Breast epithelium (tissue), 4 donors: ENCODE measurements at regions not wholly inside any gene's neighbourhood (a gene's known extent, or its start where the extent isn't known, plus 50 kb on each side); places are given as distances from the start of the nearest gene placed in this dataset.

Source experiments
- DNase-seq, 2 donors: peaks; one replicate each; pipeline ENCODE4 v3.0.0-alpha.2; 2019; ENCODE audit warnings: low spot score in 2 of 2
- H3K27ac ChIP-seq, 2 donors: fragments of 200-600 bp; sonication (generic) in 1 of 2; one replicate each; pipeline ENCODE4 v1.5.1; 2016 to 2019; ENCODE audit warnings: mild to moderate bottlenecking in 1 of 2
- H3K27me3 ChIP-seq, 2 donors: fragments of 200-600 bp; sonication (generic) in 1 of 2; one replicate each; pipeline versions ENCODE4 v1.5.1 to v1.6.0; 2017 to 2019; ENCODE audit warnings: control low read depth in 1 of 2, mild to moderate bottlenecking in 1 of 2
- H3K36me3 ChIP-seq: fragments of 200-600 bp; one replicate; pipeline ENCODE4 v1.5.1; 2019
- H3K4me1 ChIP-seq, 2 donors: fragments of 200-600 bp; sonication (generic); one replicate each; pipeline ENCODE4 v1.5.1; 2016 to 2019; ENCODE audit warnings: control low read depth in 1 of 2
- H3K4me3 ChIP-seq, 3 donors: fragments of 200-600 bp; sonication (generic); 1 replicate in 2 of 3; 2 replicates in 1 of 3; pipeline ENCODE4 v1.5.1; 2016 to 2019; ENCODE audit warnings: mild to moderate bottlenecking in 3 of 3, moderate library complexity in 2 of 3
- H3K9me3 ChIP-seq, 2 donors: fragments of 200-600 bp; sonication (generic) in 1 of 2; one replicate each; pipeline ENCODE4 v1.5.1; 2016 to 2019; ENCODE audit warnings: control low read depth in 1 of 2
- POLR2A ChIP-seq: fragments of 450-650 bp; IDR thresholded peaks from one replicate; pipeline ENCODE4 v1.6.1; 2016; ENCODE audit warnings: antibody characterized with exemption, mild to moderate bottlenecking, moderate library complexity
- POLR2AphosphoS5 ChIP-seq, 3 donors: sonication (generic); formaldehyde crosslinking; IDR thresholded peaks; one replicate each; pipeline ENCODE4 v1.6.1; 2017; ENCODE audit warnings: antibody characterized with exemption in 3 of 3
- intact Hi-C: fragments of 100-400 bp; cut with DNase I; formaldehyde crosslinking; loops from one replicate; pipeline ENCODE4 v1.15.1; 2023; ENCODE audit warnings: low total_unique reads
- TF ChIP-seq, protein P1 (sequence below), 3 donors: fragments of 450-650 bp; IDR thresholded peaks; one replicate each; pipeline ENCODE4 v1.5.1; 2016 to 2017; ENCODE audit warnings: antibody characterized with exemption in 3 of 3, mild to moderate bottlenecking in 3 of 3, moderate library complexity in 3 of 3

DNA sequence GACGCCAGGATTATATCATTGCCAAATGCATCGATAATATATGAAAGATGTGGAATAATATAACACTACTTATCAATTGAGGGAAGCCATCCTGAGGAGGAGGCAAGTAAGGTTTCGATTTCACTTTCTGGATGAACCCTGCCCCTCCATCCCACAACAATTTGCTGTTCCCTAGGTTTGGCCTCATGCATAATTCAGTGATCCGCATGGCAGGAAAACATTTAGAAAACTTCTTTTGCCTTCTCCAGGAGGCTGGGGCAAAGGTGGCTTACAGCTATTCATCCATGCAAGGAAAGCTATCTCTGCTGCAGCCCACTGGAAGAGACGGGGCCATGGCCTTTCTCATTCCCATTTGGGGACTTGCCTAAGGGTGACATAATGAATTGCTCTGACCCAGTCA lies 489.4 kb upstream of the CADM1 start:
- TF ChIP-seq, protein P1, sequence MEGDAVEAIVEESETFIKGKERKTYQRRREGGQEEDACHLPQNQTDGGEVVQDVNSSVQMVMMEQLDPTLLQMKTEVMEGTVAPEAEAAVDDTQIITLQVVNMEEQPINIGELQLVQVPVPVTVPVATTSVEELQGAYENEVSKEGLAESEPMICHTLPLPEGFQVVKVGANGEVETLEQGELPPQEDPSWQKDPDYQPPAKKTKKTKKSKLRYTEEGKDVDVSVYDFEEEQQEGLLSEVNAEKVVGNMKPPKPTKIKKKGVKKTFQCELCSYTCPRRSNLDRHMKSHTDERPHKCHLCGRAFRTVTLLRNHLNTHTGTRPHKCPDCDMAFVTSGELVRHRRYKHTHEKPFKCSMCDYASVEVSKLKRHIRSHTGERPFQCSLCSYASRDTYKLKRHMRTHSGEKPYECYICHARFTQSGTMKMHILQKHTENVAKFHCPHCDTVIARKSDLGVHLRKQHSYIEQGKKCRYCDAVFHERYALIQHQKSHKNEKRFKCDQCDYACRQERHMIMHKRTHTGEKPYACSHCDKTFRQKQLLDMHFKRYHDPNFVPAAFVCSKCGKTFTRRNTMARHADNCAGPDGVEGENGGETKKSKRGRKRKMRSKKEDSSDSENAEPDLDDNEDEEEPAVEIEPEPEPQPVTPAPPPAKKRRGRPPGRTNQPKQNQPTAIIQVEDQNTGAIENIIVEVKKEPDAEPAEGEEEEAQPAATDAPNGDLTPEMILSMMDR (IDR thresholded peaks at IDR 0.05), result no peak
- Histone ChIP-seq H3K27me3 (no peaks in the 10 kb centered on the region), H3K4me1 (no peaks in the 10 kb centered on the region)

DNA sequence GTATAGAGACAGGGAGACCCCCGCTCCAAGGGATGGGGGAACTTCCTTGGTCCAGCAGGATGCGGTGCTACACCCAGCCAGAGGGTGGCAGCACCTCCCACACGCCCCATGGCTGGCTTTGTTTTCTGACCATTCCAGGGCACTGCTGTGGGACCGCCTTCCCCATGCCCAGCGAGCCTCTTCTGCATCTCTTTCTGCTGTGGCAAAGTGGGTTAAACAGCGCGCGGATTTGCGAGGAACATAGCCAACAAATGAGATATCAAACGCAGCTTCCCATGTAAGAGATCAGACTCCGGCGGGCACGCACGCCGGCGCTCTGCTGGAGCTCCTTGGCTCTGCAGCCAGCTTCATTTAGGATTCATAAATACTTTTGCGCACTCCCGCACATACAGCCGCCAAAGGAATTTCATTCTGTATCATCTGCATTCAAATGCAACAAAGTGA lies 485.8 kb upstream of the CADM1 start:
- intact Hi-C loops, result no loop called here
- no peak for DNase-seq
- TF ChIP-seq POLR2AphosphoS5 (IDR thresholded peaks at IDR 0.05), result no peak
- TF ChIP-seq, protein P1 (IDR thresholded peaks at IDR 0.05), result peak in 2 of 3 donors; percentile 41
- Histone ChIP-seq H3K36me3 (no peaks in the 10 kb centered on the region), H3K27ac (no peak overlapping the region), H3K4me1 (no peaks in the 10 kb centered on the region), H3K9me3 (no peaks in the 10 kb centered on the region), H3K27me3 (no peaks in the 10 kb centered on the region), H3K4me3 (no peak overlapping the region)

More for the DNA sequence above, 489.4 kb upstream of the CADM1 start:
- Histone ChIP-seq H3K4me3 (no peak overlapping the region), H3K27ac (no peak overlapping the region), H3K9me3 (no peaks in the 10 kb centered on the region), H3K36me3 (no peaks in the 10 kb centered on the region)
- DNase-seq, result no peak
- intact Hi-C loops, result no loop called here

DNA sequence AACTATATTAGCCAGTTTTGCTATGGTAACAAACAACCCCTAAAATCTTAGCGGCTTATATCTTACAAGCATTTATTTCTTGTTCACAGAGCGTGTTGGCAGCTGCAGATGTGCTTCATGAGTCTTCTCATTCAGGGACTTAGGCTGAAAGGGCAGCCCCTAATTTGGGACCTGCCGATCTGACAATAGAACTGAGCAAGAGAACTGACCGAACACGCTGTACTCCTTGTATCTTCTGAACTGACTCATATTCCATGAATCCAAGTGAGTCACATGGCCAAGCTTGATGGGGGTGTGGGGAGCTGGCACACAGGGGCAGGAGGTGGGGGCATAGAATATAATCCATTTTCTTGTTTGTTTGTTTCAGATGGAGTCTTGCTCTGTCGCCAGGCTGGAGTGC lies 481.7 kb upstream of the CADM1 start:
- Histone ChIP-seq H3K36me3 (no peaks in the 10 kb centered on the region), H3K27ac (no peak overlapping the region), H3K9me3 (no peaks in the 10 kb centered on the region), H3K4me3 (no peak overlapping the region), H3K4me1 (no peaks in the 10 kb centered on the region), H3K27me3 (no peaks in the 10 kb centered on the region)
- no peak for DNase-seq
- intact Hi-C loops, result no loop called here
- TF ChIP-seq, protein P1 (IDR thresholded peaks at IDR 0.05), result no peak
- no peak for TF ChIP-seq POLR2AphosphoS5 (IDR thresholded peaks at IDR 0.05)
- no peak for TF ChIP-seq POLR2A

DNA sequence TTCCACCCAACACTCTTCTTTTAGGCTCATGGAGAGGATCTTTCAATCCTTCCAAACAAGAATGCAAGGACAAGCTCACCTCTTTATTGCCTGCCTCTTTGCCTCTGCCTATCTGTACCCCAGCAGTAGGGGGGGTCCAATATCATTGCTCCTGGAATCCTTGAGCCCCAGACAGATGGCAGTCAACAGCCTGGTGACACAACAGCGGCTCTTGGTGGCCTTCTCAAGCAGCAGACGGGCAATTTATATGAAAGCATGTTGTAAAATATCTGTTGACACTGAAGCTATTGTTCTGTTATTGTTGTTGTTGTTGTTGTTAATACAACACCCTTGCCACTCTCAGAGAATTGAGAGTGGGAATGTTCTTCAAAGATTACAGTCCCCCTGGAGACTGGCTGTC lies 480.0 kb upstream of the CADM1 start:
- TF ChIP-seq, protein P1 (IDR thresholded peaks at IDR 0.05), result no peak
- TF ChIP-seq POLR2A (no peak), POLR2AphosphoS5 (IDR thresholded peaks at IDR 0.05) (no peak)
- no peaks in the 10 kb centered on the region for H3K27me3 ChIP-seq
- DNase-seq, result no peak
- intact Hi-C loops, result no loop called here
- no peak overlapping the region for H3K4me3 ChIP-seq
- H3K4me1 ChIP-seq, result no peaks in the 10 kb centered on the region
- no peaks in the 10 kb centered on the region for H3K9me3 ChIP-seq
- no peaks in the 10 kb centered on the region for H3K36me3 ChIP-seq
- H3K27ac ChIP-seq, result no peak overlapping the region

DNA sequence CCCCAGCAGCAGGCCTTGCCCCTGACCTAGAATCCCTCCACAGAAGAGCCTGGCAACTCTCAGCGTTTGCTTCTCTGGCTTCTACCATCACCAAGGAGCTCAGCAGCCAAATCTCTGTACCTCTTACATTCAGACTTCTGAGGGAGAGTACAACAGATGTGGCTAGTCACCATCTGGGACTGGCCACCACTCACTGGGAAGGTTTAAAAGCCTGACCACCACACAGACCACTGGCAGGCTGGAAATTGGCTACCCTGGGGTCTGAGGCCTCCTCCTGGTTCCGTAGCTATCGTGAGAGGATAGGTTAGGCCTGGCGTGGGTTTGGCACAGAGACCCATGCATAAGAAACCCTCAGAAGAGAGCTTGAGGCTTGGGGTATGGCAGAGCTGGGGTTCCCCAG lies 478.5 kb upstream of the CADM1 start:
- intact Hi-C loops, result no loop called here
- no peaks in the 10 kb centered on the region for H3K36me3 ChIP-seq
- TF ChIP-seq POLR2A, result no peak
- TF ChIP-seq, protein P1 (IDR thresholded peaks at IDR 0.05), result no peak
- TF ChIP-seq POLR2AphosphoS5 (IDR thresholded peaks at IDR 0.05), result no peak
- H3K27me3 ChIP-seq, result no peaks in the 10 kb centered on the region
- no peak overlapping the region for H3K27ac ChIP-seq
- DNase-seq, result no peak
- H3K9me3 ChIP-seq, result no peaks in the 10 kb centered on the region
- H3K4me3 ChIP-seq, result no peak overlapping the region
- no peaks in the 10 kb centered on the region for H3K4me1 ChIP-seq
